Muscle layer of colon (tissue), 2 donors: ENCODE measurements at regions not wholly inside any gene's neighbourhood (a gene's known extent, or its start where the extent isn't known, plus 50 kb on each side); places are given as distances from the start of the nearest gene placed in this dataset.
"Not testable (repeated sequence)": the region's sequence is repeated elsewhere in the genome, so short reads cannot be mapped to it uniquely, and the experiment has no call there.

Experiments used
- H3K27ac ChIP-seq: one replicate; pipeline ENCODE4 v1.7.0; 2013; ENCODE audit warnings: low read depth, mild to moderate bottlenecking, low read length, moderate library complexity
- H3K27me3 ChIP-seq, 2 donors: one replicate each; pipeline ENCODE4 v1.7.0; 2013; ENCODE audit warnings: low read length in 2 of 2, mild to moderate bottlenecking in 2 of 2; ENCODE audit not compliant: insufficient read depth in 2 of 2, control insufficient read depth in 1 of 2
- H3K36me3 ChIP-seq: one replicate; pipeline ENCODE4 v1.7.0; 2013; ENCODE audit warnings: mild to moderate bottlenecking, low read length; ENCODE audit not compliant: insufficient read depth
- H3K4me1 ChIP-seq: one replicate; pipeline ENCODE4 v1.7.0; 2013; ENCODE audit warnings: mild to moderate bottlenecking, low read length; ENCODE audit not compliant: insufficient read depth
- H3K4me3 ChIP-seq, 2 donors: one replicate each; pipeline ENCODE4 v1.7.0; 2013; ENCODE audit warnings: low read length in 2 of 2, low read depth in 1 of 2, mild to moderate bottlenecking in 1 of 2, moderate library complexity in 1 of 2
- H3K9ac ChIP-seq: one replicate; pipeline ENCODE4 v1.7.0; 2013; ENCODE audit warnings: low read length
- H3K9me3 ChIP-seq: one replicate; pipeline ENCODE4 v1.7.0; 2013; ENCODE audit warnings: mild to moderate bottlenecking, low read length
- donor health status: abdominal sarcoma.
- donor health status: Adenocarcinoma of cecum.

DNA sequence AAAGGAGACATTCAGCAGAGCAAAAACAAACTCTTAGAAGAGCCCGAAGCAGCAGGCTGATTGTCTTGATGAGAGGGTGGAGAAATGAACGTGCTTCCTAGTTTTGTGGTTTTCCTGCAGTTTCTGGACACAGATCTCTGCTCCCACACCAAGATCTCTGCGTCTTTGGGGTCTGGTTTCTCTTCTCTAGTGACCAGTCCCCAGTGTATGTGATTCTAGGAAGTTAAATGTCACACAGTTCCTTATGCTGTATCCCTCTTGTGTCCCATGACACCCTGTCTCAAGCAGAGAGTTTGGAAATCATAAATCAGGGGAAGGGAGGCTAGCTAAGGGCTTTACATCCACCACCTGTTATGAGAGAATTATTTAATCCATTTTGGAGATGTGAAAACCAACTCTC, 55.4 kb upstream of the KLF14 start:
- H3K27me3 ChIP-seq: no peaks in the 10 kb centered on the region
- no peak overlapping the region for H3K9ac ChIP-seq
- no peaks in the 10 kb centered on the region for H3K9me3 ChIP-seq
- no peak overlapping the region for H3K27ac ChIP-seq
- H3K36me3 ChIP-seq: no peaks in the 10 kb centered on the region
- no peaks in the 10 kb centered on the region for H3K4me1 ChIP-seq
- H3K4me3 ChIP-seq: no peak overlapping the region

DNA sequence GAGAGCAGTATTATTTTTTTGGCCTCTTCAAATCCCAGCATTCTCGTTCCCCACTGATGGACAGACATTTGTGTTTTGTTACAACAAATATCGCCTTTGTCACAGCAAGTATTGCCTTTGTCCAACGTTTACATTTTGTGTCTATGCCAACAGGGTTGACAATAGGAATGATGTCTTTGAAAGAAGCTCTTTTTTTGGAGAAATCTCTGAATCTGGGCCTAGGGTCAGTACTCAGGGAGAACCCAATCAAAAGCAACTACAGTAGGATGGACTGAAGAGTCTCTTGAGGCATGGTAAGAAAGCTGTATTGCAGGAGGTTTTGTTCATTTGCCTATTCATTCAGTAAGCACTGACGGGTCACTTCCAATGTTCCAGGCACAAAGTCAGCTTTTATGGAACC, 57.7 kb upstream of the KLF14 start:
- no peak overlapping the region for H3K27ac ChIP-seq
- H3K4me1 ChIP-seq: no peaks in the 10 kb centered on the region
- H3K4me3 ChIP-seq: no peak overlapping the region
- no peaks in the 10 kb centered on the region for H3K27me3 ChIP-seq
- H3K9me3 ChIP-seq: no peaks in the 10 kb centered on the region
- H3K9ac ChIP-seq: no peak overlapping the region
- no peaks in the 10 kb centered on the region for H3K36me3 ChIP-seq

DNA sequence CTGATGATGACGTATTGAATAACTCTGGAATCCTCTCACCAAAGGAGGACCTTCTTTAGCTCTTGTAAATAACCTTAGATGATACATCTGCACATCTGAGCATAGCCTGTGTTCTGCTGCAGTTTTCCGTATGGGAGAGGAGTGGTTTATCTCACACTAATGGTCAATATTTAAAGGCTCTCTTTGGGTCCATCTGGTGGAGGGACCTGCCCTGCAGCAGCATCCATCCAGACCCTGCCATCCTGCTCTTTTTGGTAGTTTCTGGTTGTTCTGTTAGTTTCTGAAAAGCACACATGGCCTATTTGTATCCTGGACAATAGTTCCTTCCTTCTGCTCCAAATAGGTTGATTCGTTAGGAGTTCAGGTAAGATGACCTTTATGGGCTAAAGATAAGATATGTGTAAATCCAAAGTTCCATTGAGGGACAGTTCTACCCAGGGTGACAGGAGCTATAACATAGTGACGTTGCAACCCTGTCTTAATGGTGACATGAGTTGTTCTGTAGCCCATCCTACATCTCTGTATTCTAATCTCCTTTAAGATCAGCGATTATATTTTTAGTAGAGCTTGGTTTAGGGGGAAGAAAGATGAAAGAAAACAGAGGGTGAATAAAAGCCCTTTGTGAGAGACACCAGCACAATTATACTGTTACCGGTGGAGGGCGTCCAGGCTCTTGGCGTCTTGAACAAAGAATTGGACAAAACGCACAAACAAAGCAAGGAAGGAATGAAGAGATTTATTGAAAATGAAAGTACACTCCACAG, 60.0 kb upstream of the KLF14 start:
- Histone ChIP-seq H3K36me3 (no peaks in the 10 kb centered on the region), H3K4me3 (no peak overlapping the region), H3K27ac (no peak overlapping the region), H3K9me3 (no peaks in the 10 kb centered on the region), H3K9ac (no peak overlapping the region), H3K4me1 (no peaks in the 10 kb centered on the region), H3K27me3 (no peaks in the 10 kb centered on the region)

- H3K36me3 ChIP-seq: no peaks in the 10 kb centered on the region
- no peak overlapping the region for H3K27ac ChIP-seq
- no peaks in the 10 kb centered on the region for H3K9me3 ChIP-seq
- no peaks in the 10 kb centered on the region for H3K27me3 ChIP-seq
- H3K9ac ChIP-seq: no peak overlapping the region
- H3K4me1 ChIP-seq: no peaks in the 10 kb centered on the region
- no peak overlapping the region for H3K4me3 ChIP-seq
Measured at GRCh38 chr7:130794619-130794922, 60.6 kb upstream of the KLF14 start.

GRCh38 chr7:130796425-130796824, 62.4 kb upstream of the KLF14 start:
- not testable (repeated sequence) for H3K9me3 ChIP-seq, H3K4me3 ChIP-seq, H3K9ac ChIP-seq, H3K27me3 ChIP-seq, H3K36me3 ChIP-seq, H3K27ac ChIP-seq, H3K4me1 ChIP-seq

DNA sequence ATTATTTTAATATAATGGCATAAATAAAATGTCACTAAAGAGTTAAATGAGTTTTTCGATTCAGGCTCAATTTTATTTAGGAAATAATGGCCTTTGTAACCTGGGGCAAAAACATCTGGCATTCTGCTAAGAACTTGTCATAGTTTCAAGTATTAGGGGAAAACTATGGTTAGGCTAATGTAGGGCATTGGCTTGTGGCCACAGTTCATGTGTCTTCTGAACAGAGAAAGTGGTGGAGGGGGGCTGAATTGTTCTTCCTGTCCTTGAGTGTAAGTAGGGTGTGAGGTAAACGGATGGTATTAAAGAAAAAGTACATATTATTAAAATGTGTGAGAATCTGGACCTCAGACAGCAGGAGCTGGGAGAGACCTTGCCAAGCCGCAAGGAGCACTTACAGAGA, 69.1 kb upstream of the KLF14 start:
- H3K36me3 ChIP-seq: no peaks in the 10 kb centered on the region
- H3K4me3 ChIP-seq: no peak overlapping the region
- no peaks in the 10 kb centered on the region for H3K4me1 ChIP-seq
- peaks cover 0 to 4% of the 10 kb centered on the region in 2 donors for H3K27me3 ChIP-seq
- no peak overlapping the region for H3K27ac ChIP-seq
- no peaks in the 10 kb centered on the region for H3K9me3 ChIP-seq
- no peak overlapping the region for H3K9ac ChIP-seq

DNA sequence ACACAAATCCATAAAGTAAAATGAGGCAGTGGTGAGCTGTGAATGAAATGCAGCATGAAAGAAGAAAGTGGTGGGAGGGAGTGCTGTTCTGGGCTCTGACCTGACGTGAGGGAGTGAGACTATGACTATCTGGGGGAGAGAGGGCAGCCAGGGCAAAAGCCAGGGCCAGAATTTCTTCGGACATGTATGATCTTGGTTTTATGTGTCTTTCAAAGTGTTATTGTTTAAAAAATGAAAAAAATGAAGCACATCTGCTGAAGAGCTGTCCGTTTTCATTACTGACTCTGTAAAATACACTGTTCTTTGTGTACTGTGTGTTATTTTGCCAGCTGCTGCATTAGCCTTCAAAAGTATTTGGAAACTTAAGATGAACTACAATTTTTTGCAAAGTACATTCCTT, 70.2 kb upstream of the KLF14 start:
- H3K4me3 ChIP-seq: no peak overlapping the region
- H3K36me3 ChIP-seq: no peaks in the 10 kb centered on the region
- H3K27me3 ChIP-seq: peaks cover 0 to 4% of the 10 kb centered on the region in 2 donors
- H3K4me1 ChIP-seq: no peaks in the 10 kb centered on the region
- H3K27ac ChIP-seq: no peak overlapping the region
- H3K9me3 ChIP-seq: no peaks in the 10 kb centered on the region
- H3K9ac ChIP-seq: no peak overlapping the region

GRCh38 chr7:130812819-130813218, 78.8 kb upstream of the KLF14 start:
- H3K9me3 ChIP-seq, H3K27me3 ChIP-seq, H3K4me1 ChIP-seq, H3K4me3 ChIP-seq, H3K36me3 ChIP-seq, H3K9ac ChIP-seq, H3K27ac ChIP-seq: not testable (repeated sequence)

- H3K4me1 ChIP-seq: no peaks in the 10 kb centered on the region
- no peak overlapping the region for H3K9ac ChIP-seq
- H3K27me3 ChIP-seq: no peaks in the 10 kb centered on the region
- no peak overlapping the region for H3K4me3 ChIP-seq
- no peak overlapping the region for H3K27ac ChIP-seq
- no peaks in the 10 kb centered on the region for H3K9me3 ChIP-seq
- no peaks in the 10 kb centered on the region for H3K36me3 ChIP-seq
Measured at GRCh38 chr7:130814778-130815335, 80.8 kb upstream of the KLF14 start.

DNA sequence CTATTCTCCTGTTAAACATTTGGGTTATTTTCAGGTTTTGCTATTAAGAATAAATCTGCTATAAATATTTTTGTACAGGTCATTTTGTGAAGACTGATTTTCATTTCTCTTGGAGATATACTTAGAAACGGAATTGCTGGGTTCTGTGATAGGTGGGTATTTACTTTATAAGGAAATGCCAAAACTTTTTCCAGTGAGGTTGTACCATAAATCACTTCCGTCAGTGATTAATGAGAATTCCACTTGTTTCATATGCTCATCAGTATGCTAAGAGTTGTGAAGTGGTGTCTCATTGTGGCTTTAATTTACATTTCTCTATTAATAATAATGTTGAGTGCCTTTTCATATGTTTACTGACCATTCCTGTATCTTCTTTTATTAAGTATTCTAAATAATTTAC, 84.0 kb upstream of the KLF14 start:
- no peaks in the 10 kb centered on the region for H3K4me1 ChIP-seq
- no peak overlapping the region for H3K27ac ChIP-seq
- H3K36me3 ChIP-seq: no peaks in the 10 kb centered on the region
- H3K27me3 ChIP-seq: no peaks in the 10 kb centered on the region
- H3K9ac ChIP-seq: no peak overlapping the region
- H3K4me3 ChIP-seq: no peak overlapping the region
- H3K9me3 ChIP-seq: no peaks in the 10 kb centered on the region

DNA sequence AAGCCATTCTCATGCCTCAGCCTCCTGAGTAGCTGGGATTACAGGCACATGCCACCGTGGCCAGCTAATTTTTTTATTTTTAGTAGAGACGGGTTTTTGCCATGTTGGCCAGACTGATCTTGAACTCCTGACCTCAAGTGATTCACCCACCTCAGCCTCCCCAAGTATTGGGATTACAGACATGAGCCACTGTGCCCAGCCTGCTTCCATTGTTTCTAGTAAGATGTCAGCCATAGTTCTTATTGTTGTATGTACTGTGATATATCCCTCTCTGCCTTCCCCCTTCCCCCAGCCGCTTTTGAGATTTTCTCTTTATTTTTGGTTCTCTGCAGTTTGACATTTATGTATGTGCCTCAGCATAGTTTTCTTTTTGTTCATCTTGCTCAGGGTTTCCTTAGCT, 87.9 kb upstream of the KLF14 start:
- H3K9ac ChIP-seq: no peak overlapping the region
- H3K4me1 ChIP-seq: no peaks in the 10 kb centered on the region

GRCh38 chr7:130822642-130823041, 88.6 kb upstream of the KLF14 start:
- no peaks in the 10 kb centered on the region for H3K27me3 ChIP-seq
- H3K36me3 ChIP-seq: no peaks in the 10 kb centered on the region
- H3K4me3 ChIP-seq: no peak overlapping the region
- H3K9ac ChIP-seq: no peak overlapping the region
- H3K9me3 ChIP-seq: no peaks in the 10 kb centered on the region
- H3K27ac ChIP-seq: no peak overlapping the region
- no peaks in the 10 kb centered on the region for H3K4me1 ChIP-seq

More for the DNA sequence above, 87.9 kb upstream of the KLF14 start:
- Histone ChIP-seq H3K27ac (no peak overlapping the region), H3K27me3 (no peaks in the 10 kb centered on the region), H3K9me3 (no peaks in the 10 kb centered on the region), H3K4me3 (no peak overlapping the region), H3K36me3 (no peaks in the 10 kb centered on the region)
